Activated CD8-positive, alpha-beta memory T cell treated with anti-CD3 and anti-CD28 coated beads for 4 hours (primary cell): ENCODE measurements at regions not wholly inside any gene's neighbourhood (a gene's known extent, or its start where the extent isn't known, plus 50 kb on each side); places are given as distances from the start of the nearest gene placed in this dataset.

Experiments used
- DNase-seq, 2 donors: peaks; one replicate each; pipeline ENCODE4 v3.0.0-alpha.2; 2020; ENCODE audit warnings: low read depth in 2 of 2

DNA sequence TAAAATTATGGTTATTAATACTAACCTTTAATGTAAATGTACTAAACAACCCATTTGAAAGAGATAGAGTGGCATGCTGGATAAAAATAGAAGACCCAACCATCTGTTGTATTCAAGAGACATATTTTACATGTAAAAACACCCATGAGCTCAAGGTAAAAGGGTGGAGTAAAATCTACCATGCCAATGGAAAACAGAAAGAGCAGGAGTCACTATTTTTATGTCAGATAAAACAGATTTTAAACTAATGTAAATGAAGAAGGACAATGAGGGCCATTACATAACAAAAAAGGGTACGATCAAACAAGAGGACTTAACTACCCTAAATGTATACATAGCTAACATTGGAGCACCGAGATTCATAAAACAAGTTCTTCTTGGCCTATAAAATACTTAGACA, 66.3 kb downstream of the ITM2A start:
- DNase-seq: no peak

- DNase-seq: no peak
Observed at GRCh38 chrX:79290596-79290995, 76.5 kb downstream of the ITM2A start.

DNA sequence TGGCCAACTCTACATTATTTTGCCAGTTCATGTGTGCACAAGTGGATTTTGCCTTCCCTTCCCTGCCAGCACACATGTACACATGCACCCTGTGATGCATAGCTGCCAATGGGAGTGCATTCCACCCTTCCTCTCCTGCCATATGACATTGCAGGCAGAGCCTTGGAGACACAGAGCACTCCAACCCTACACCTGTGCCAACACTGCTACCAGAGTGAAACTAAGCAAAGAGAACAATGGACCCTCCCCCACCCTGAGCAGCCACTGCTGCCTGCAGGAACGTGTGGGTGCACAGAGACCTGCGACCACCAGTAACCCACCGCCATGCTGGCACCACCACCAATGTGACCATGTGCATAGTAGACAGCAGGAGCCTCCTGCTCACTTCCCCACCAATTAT, 78.4 kb downstream of the ITM2A start:
- DNase-seq: no peak

DNA sequence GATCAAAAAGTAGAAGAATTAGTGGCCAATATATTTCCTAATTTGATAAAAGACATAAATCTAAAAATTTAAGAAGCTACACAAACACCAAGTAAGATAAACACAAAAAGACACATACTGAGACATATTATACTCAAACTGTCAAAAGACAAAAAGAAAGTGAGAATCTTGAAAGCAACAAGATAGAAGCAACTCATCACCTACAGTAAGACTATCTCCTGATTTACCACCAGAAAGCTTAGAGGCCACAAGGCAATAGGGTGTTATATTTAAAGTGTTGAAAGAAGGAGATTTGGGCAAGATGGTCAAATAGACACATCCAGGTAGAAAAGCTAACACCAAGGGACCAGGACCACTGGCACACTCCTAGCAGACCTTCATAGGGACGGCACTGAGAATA, 79.4 kb downstream of the ITM2A start:
- no peak for DNase-seq

GRCh38 chrX:79281775-79282174, 85.4 kb downstream of the ITM2A start:
- no peak for DNase-seq

- peak; percentile 54 for DNase-seq
Observed at GRCh38 chrX:79270401-79270800, 96.7 kb downstream of the ITM2A start.

- DNase-seq: no peak
Observed at GRCh38 chrX:79268788-79269187, 98.3 kb downstream of the ITM2A start.

DNA sequence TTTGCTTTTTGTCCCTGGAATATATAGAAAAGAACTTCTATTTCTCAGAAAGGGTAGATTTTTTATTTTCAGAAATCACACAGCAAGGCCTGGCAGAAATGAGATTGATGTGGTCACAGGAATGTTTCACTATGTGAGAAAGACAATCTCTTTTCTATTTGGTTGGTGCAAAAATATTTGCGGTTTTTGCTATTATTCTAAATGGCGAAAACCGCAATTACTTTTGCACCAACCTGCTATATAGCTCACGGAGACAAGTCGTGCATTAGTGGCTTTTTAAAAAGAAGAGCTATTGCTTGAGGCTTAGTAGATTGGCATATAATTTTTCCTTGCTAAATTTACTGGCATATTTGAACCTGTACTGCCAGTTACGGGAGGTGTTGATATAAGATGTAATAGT, 100.4 kb downstream of the ITM2A start:
- no peak for DNase-seq

DNA sequence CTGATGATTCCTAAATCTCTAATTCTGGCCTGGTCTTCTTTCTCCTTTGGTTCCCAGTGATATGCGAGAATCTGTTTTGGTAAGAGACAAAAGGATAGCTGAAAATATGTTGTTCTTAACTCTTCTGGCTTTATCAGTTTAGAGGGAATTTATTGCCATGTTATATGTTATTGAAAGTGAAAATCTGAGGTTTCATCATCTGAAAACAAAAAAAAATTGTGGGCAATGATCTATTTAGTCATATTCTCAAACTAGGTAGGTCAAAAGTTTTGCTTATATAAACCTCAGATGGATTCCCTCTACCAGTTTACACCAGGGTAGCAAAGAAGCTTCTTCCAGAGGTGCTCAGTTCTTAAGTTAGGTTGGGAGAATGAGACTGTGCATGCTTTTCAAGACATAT, 103.6 kb downstream of the ITM2A start:
- no peak for DNase-seq

- peak; percentile 20 to 32 for DNase-seq
Observed at GRCh38 chrX:79259073-79259689, 108.0 kb downstream of the ITM2A start.

DNA sequence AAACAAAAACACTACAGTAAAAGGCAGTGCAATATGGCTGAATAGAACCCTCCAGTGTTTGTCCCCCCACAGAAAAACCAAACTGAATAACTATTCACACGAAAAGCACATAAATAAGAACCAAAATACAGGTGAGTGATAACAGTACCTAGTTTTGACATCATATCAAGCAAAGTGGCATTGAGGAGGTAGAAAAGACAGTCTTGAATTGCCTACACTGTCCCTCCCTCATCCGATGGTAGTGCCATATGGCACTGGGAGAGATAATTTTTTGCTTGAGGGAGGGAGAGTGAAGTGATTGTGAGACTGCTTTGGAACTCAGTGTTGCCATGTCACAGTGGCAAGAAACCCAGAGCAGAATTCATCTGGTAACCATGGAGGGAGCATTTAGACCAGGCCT, 99.2 kb downstream of the GPR174 start:
- DNase-seq: no peak

DNA sequence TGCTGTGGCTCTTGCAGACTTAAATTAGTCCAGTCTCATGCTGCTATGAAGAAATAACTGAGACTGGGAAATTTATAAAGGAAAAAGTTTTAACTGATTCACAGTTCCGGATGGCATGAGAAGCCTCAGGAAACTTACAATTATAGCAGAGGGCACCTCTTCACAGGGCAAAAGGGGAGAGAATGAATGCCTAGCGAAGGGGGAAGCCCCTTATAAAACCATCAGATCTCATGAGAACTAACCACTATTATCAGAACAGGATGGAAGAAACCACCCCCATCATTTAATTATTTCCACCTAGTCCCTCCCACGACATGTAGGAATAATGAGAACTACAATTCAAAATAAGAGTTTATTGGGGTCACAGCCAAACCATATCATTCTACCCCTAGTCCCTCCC, 91.4 kb downstream of the GPR174 start:
- no peak for DNase-seq

- DNase-seq: no peak
Observed at GRCh38 chrX:79231662-79232061, 87.2 kb downstream of the GPR174 start.
